RWPE1 (cell line): ENCODE measurements at regions not wholly inside any gene's neighbourhood (a gene's known extent, or its start where the extent isn't known, plus 50 kb on each side); places are given as distances from the start of the nearest gene placed in this dataset.

Experiments
- CTCF ChIA-PET: fragments of 350-600 bp; sonication (Branson Sonifier 250); formaldehyde crosslinking; extraction: SDS; loops from one replicate; lab custom pipeline; 2021; lab: Yijun Ruan, JAX
- POLR2A ChIA-PET: fragments of 400-600 bp; formaldehyde crosslinking; extraction: SDS; loops from one replicate; lab custom pipeline; 2020; ENCODE audit warnings: antibody characterized with exemption; ENCODE audit not compliant: low non-redundant PET; lab: Yijun Ruan, JAX
- DNase-seq: peaks from one replicate; pipeline ENCODE4 v3.0.0; 2012; ENCODE audit warnings: low spot score
- H3K27ac ChIP-seq: fragments of 450-650 bp; 2 replicates; pipeline ENCODE4 v1.5.1; 2017
- CTCF ChIP-seq: fragments of 450-650 bp; conservative IDR thresholded peaks from 2 replicates; pipeline ENCODE4 v1.5.1; 2017; ENCODE audit warnings: low read depth, mild to moderate bottlenecking

GRCh38 chr3:76842216-76842615 is 197.7 kb upstream of the ROBO2 start:
- H3K27ac ChIP-seq: no peak overlapping the region
- DNase-seq: no peak
- TF ChIP-seq CTCF: no peak
- ChIA-PET CTCF (interaction anchor here (0.8 kb wide), 1 partner anchor 11 kb away, joined by 3 read pairs; no protein-coding TSS in a partner anchor), POLR2A (no interaction called here)

GRCh38 chr3:76855451-76855850 is 184.4 kb upstream of the ROBO2 start:
- ChIA-PET CTCF (no interaction called here), POLR2A (no interaction called here)
- no peak for TF ChIP-seq CTCF
- DNase-seq: no peak
- no peak overlapping the region for H3K27ac ChIP-seq

- no peak for DNase-seq
- ChIA-PET CTCF (no interaction called here), POLR2A (no interaction called here)
- H3K27ac ChIP-seq: no peak overlapping the region
- no peak for TF ChIP-seq CTCF
These were observed 180.3 kb upstream of the ROBO2 start for GRCh38 chr3:76859596-76859995.

GRCh38 chr3:76864355-76864754 is 175.5 kb upstream of the ROBO2 start:
- POLR2A ChIA-PET: no interaction called here

GRCh38 chr3:76866729-76867408 is 173.0 kb upstream of the ROBO2 start:
- no peak overlapping the region for H3K27ac ChIP-seq
- POLR2A ChIA-PET: no interaction called here
- CTCF ChIA-PET: interaction anchor here (0.6 kb wide), 1 partner anchor 204 kb away, joined by 4 read pairs; no protein-coding TSS in a partner anchor
- no peak for DNase-seq
- TF ChIP-seq CTCF: no peak

More at GRCh38 chr3:76864355-76864754, 175.5 kb upstream of the ROBO2 start:
- TF ChIP-seq CTCF: no peak
- DNase-seq: no peak
- CTCF ChIA-PET: interaction anchor here (0.6 kb wide), 1 partner anchor 35 kb away, joined by 3 read pairs; no protein-coding TSS in a partner anchor
- no peak overlapping the region for H3K27ac ChIP-seq

- ChIA-PET CTCF (interaction anchor here (0.7 kb wide), 1 partner anchor 44 kb away, joined by 5 read pairs; no protein-coding TSS in a partner anchor), POLR2A (no interaction called here)
- TF ChIP-seq CTCF: no peak
- no peak overlapping the region for H3K27ac ChIP-seq
- no peak for DNase-seq
These were observed 170.0 kb upstream of the ROBO2 start for GRCh38 chr3:76869726-76870384.
